DMS114 treated with DMSO at 0.1 percent for 48 hours (cell line): ENCODE measurements at regions not wholly inside any gene's neighbourhood (a gene's known extent, or its start where the extent isn't known, plus 50 kb on each side); places are given as distances from the start of the nearest gene placed in this dataset.
"Not testable (repeated sequence)": the region's sequence is repeated elsewhere in the genome, so short reads cannot be mapped to it uniquely, and the experiment has no call there.

Source experiments
- DNase-seq: peaks from one replicate; lab custom pipeline; 2025; ENCODE audit not compliant: unreplicated experiment; lab: John Stamatoyannopoulos, UW

DNA sequence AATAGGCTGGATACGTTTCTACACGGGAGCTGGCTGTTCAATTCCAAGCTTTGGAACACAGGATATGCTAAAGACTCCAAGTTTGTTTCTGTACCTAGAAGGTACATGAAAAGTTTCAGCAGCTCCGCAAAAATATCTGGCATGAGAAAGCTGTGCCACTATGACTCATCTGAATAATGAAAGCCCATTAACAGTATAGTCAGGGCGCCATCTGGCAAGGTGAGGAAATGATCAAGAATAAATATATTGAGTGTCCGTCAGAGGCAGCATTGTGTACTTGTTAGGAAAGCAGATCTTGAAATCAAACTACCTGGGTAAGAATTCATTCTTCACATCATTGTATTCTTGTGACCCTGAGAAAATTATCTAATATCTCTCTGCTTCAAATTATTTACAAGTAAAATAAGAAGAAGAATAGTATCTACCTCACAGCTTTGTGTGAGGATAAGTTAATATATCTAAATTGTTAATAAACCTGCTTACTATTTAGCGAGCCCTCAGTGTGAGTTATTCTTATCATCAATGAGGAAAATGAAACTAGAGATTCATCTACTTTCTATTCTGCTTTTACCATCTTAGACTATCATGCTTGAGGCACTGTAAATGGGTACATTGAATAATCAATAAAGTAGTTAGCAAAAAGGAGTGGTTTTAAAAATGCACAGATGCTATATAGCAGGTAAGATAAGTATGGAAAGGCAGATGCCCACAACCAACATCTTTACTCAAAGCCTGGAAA lies 53.5 kb downstream of the FSCB start:
- DNase-seq, result no peak

DNA sequence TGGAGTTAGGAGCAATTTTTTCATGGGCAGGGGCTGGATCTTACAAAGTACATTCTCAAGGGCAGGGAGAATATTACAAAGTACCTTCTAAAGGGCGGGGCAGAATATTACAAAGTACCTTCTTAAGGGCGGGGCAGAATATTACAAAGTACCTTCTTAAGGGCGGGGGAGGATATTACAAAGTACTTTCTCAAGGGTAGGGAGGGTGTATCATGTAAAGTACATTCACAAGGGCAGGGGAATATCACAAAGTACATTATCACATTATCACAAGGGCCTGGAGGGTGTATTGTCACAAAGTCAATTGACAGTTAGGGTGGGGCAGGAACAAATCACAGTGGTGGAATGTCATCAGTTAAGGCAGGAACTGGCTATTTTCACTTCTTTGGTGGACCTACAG lies 56.9 kb downstream of the FSCB start:
- DNase-seq, result not testable (repeated sequence)

DNA sequence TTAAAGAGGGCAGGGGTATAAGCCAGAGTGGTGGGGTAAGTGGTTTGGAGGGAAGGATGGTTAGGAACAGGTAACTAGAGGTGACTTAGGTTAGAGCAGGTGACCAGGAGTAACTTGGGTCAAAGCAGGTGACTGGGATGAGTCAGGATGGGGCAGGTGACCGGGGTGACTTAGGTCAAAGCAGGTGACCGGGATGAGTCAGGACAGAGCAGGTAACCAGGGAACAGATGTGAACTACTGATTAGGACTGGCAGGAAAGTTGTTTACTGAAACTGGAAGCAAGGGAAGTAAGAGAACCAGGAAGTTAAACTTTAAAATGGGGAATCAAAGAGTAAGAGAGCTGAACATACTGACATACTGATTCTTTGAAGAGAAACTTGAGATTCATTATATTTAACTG lies 57.4 kb downstream of the FSCB start:
- no peak for DNase-seq

DNA sequence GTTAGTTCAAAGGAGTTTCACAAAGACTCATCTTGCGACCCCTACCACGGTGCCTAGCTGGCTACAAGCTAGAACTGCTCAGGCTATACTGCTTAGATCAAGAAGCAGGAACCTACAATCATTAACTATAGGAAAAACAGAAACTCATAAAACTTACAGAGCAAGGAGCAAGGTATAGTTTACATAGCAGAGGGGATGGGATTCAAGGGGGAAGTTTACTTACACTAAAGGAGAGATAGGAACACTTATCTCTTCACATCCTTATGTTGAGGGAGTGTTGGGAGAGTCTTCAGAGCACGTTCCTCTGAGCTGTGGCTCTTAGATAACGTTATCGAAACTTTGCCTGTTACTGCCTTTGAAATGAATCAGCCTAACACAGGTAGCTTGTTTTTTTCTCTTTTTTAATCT lies 58.1 kb downstream of the FSCB start:
- no peak for DNase-seq

DNA sequence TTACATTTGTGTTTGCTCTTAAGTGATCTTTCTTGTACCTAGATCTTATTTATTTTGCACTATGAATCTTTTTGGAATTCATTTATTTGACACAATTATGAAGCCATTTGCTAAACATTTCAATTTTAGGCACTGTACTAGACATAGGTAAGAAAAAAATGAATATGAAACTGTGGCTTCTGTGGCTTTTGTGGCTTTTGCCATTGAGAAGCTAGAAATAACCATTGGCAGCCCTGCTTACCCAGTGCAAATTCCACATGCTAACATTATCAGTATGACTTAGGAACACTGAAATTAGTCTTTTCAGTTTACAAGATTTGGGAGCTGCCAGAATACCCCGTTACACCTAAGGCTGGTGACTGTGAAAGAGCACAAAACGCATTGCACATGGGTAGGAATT lies 60.1 kb downstream of the FSCB start:
- DNase-seq, result no peak

DNA sequence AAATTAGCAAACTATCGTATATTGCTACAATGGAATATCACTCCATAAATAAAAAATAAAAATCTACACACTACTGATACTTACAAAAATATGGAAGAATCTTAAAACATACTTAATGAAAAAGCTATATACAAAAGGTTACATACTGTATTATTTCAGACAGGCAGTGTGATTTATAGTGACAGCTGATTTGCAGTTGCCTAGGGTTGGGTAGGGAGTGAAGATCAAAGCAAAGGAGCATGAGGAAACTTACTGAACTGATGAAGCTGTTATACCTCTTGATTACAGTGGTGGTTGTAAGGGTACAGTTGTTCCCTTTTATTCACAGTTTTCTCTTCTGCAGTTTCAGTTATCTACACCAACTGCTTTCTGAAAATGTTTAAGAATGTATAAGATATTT lies 62.6 kb downstream of the FSCB start:
- DNase-seq, result no peak

DNA sequence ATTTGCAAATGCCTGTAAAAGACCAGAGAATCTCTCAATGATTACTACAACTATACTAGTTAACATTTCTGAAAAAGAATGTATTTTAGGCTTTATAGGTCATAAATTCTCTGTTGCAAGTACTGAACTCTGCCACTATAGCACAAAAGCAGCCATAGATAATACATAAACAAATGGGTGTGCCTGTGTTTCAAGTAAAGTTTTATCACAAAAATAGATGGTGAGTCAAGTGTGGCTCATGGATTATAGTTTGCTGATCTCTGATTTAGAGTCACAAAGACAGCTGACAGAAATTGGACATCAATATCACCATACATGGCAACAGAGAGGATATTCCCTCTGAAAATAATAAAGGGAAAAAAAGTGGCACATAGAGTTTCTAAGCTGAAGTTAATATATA lies 68.1 kb downstream of the FSCB start:
- no peak for DNase-seq

DNA sequence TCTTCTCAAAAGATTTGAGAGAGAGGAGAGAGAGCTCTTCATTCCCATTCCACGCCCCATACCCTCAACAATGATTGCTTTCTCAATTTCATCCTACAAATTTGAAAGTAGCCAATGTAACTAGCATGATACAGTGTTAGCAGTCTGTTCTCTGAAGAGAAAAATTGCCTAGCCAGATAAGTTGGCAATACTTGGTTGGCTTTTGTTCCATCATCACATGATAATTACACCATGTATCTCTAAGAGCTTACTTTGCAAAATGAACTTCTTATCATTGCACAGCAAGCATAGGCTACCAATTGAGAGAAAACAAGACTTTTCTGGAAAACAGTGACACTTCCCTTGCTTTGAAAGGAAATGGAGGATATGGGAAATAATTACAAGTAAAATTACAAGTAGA lies 68.9 kb downstream of the FSCB start:
- no peak for DNase-seq

DNA sequence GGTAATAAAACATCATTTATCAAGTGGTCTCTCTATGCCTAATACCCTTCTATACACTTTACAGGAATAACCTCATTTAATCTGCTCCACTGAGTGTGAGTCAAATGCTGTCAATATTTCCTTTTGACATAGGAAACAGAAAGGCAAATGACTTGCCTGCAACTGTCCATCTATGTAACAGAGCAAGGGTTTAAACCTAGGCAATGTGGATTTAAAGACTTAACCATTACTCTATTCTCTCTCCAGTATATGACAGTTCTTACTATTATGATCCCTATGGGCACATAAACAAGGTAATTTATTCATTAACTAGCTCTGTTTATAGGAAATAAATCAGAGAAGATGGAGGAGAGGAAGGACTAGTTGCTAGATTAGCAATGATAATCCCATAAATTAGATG lies 70.6 kb downstream of the FSCB start:
- no peak for DNase-seq

DNA sequence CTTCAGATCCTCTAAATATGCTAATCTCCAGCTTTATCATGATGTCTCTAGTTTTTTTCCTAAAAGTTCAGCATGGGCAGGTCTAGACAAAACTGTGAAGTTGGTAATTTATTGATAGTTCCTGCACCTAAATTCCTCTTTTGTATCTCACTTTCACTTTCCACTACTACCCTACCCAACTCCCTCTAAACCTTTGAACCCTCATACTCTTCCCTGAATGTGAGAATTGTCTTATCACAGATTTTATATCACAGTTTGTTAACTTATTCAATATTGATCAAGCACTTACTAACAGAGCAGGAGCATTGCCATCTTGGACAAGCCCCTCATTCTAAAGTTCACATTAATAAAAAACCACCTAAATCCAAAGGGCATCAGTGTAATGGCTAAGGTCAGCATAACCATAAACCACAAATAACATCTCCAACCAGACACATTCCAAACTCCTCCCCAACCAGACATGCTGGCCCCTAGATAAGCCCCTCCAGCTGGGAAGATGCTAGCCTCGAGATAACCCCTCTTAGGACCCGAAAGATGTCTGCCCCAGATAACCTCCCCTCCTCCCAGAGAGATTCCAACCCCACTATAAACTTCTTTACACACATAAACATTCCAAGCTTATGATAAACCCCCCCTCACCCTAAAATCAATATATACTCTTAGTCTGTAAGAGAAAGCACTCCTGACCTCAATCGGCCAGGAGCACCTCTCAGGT lies 78.7 kb downstream of the FSCB start:
- DNase-seq, result no peak

DNA sequence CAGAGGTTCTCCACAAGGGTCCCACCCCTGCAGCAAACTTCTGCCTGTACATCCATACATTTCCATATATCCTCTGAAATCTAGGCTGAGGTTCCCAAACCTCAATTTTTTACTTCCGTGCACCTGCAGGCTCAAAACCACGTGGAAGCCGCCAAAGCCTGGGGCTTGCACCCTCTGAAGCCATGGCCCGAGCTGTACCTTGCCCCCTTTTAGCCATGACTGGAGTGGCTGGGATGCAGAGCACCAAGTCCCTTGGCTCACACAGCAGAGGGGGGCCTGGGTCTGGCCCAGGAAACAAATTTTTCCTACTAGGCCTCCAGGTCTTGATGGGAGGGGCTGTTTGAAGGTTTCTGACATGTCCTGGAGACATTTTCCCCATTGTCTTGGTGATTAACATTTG lies 84.4 kb downstream of the FSCB start:
- DNase-seq, result no peak

DNA sequence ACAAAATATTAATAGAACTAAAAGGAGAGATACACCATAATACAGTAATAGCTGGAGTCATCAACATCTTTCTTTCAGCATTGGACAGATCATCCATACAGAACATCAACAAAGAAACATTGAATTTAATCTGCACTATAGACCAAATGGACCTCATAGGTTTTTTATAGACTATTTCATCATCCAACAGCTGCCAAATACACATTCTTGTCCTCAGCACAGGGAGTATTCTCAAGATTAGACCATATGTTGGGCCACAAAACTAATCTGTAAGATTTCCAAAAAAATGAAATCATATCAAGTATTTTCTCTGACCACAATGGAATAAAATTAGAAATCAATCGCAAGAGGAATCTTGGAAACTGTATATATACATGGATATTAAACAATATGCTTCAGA lies 86.9 kb downstream of the FSCB start:
- no peak for DNase-seq

DNA sequence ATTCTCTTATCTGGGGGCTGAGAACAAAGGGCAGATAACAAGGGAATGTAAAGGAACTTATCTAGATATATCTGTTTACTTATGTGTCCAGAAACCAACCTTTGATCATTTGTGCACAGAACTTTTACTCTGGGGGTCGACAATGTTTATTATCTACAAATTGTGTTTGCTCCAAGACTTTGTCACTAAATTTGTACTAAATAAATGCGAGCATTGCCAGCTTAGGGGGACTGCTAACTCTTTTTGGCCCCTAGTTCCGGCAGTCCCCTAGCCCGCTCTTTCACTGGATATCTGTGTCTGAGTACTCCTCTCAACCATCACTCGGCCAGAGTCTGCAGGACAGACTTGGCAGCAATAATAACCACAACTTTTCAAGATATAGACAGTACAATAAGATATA lies 88.2 kb downstream of the FSCB start:
- no peak for DNase-seq

DNA sequence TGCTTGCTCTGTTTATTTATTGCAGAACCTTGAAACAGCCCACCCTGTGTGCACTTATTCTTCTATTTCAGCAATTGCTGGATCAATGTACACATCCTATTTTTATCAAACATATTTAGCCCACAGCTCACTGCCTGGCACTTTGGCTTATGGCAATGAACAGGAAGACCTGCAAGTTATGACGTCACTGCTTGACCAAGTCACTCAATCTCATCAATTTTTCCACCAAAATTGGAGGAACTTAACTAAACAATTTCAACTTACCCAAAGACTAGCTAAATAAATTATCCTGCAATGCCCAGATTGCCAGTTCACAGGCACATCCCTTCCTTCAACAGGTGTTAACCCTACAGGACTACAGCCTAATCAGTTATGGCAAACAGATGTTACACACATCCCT lies 89.3 kb downstream of the FSCB start:
- DNase-seq, result no peak

DNA sequence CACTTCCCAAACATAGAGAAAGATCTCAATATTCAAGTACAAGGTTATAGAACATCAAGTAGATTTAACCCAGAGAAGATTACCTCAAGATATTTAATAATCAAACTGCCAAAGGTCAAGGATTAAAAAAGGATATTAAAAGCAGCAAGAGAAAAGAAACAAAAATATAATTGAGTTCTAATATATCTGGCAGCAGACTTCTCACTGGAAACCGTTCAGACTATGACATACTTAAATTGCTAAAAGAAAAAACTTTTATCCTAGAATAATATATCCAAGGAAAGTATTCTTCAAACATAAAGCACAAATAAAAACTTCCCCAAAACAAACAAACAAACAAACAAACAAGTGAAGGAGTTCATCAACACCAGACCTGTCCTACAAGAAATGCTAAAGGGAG lies 92.4 kb downstream of the FSCB start:
- DNase-seq, result no peak

DNA sequence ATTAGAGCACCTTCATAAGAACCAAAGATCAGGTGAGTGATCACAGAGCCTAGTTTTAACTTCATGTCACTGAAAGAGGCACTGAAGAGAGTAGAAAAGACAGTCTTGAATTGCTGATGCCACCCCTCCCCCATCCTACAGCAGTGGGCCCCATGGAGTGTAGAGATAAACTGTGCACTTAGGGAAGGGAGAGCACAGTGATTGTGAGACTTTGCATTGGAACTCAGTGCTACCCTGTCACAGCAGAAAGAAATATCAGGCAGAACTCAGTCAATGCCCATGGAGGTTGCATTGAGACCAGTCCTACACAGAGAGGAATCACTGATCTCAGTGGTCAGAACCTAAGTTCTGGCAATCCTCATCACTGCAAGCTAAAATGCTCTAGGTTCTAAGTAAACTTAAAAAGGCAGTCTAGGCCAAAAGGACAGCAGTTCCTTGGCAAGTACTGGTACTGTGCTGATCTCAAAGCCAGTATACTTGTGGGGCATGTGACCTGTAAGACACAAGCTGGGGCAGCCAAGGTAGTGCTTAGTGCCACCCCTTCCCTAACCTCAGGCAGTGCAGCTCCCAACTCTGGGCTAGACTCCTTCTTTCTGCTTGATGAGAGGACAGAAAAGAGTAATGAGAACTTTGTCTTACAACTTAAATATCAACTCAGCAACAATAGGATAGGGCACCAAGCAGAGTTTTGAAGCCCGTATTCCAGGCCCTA lies 94.1 kb downstream of the FSCB start:
- no peak for DNase-seq

DNA sequence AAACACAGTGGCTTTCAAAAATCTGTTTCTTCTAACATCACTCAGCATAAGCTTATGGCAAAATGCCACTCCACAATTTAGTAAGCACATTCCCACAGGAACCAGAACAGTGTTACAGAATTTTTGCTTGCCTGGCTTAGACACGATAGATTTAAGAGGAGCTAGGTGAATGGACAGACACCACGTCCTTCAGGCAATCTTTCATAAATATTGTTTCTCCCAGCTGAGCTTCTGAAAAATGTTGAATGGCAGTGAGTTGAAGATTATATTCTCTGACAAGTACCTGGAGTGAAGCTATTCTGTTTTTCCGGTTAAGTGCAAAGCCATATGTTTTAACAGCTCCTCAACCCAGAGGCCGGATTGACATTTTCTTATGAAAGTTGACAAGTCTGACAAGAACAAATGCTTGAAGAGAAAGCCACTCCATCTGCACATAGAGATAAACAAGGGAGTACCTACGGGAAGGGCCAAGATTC lies 102.0 kb downstream of the FSCB start:
- no peak for DNase-seq

DNA sequence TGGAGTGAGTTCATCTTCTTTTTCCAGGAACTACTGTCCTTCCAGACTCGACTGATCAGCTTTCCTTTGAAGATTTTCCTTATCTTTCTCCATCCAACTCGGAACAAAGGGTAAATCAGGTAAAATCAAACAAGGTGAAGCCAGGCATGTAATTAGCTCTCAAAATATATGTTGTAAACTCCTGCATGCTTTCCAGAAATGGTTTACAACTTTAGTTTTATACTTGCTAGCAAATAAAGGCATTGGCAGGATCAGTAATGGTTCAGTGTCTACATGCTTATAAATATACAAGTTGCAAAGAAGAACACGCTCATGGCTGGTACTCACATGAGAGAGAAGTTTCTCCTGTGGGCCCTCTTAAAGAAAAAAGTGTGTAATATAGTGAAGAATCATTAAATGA lies 102.5 kb downstream of the FSCB start:
- no peak for DNase-seq

DNA sequence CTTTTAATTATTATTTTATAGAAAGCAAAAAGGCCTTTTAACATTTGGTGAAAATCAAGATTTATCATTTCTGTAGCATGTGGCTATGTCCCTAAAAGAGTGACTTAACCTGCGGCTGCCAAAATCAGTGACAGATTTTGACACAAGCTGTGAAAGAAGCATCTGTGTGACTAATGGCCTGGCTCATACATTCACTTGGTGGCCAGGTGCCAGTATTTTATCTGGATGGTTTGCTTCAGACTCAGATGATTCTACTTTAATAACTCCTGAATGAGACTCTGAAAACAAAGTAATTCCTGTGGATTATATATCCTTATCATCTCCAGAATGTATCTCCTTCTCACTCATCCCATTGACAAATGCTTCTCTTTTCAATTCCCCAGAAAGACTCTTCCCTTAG lies 103.0 kb downstream of the FSCB start:
- no peak for DNase-seq

DNA sequence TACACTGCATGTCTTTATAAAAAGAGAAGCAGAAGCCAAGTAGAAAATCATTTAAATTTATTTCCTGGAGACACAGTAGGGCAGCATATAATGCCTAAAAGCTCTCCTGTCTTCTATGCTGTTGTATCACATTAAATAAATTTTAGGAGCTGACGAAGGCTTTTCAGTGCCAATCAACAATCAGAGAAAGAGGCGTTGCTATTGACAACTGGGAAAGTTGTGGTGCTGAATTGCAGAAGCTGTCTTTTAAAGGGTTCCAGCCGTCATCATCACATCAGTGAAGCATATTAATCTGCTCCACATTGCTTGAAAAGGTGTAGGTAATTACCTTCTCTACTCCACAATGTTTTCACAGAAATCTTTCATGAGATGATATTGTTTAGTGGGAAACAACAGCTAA lies 103.9 kb downstream of the FSCB start:
- no peak for DNase-seq

DNA sequence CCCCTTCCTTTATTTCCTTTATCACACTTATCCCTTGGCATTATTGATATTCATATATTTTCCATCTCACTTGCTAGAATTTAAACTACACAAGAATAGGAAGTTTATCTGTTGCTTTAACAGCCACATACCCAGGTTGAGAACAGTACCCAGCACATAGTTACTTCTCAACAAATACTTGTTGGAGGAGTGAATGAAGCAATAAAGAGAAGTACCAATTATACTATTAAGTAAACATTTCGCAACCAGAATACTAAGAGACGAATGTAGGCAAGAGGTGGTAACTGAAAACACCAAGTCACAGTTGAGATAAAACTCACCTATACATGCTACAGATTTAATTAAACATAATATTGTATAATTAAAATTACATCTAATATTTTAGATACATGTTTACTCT lies 110.9 kb downstream of the FSCB start:
- no peak for DNase-seq

DNA sequence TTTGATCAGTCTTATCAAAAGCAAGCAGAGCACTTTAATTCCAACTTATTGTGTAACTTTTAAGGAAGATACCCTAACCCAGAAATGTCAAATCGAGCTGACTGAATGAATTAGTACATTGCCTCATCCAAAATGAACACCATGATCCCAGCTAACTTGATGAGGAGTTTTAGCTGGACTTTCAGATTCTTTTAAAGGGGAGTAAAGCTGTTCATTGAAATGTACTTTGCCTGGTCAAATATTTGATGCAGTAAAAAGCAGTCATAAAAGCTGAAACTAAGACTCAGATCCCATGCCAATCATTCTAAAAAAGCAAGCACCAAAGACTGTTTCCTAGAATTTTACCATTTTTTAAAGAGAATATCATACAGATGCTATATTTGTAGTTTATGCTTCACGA lies 114.1 kb downstream of the FSCB start:
- no peak for DNase-seq
